GM12875 (cell line): ENCODE measurements at regions not wholly inside any gene's neighbourhood (a gene's known extent, or its start where the extent isn't known, plus 50 kb on each side); places are given as distances from the start of the nearest gene placed in this dataset.

Experiments used
- H3K4me3 ChIP-seq: one replicate; pipeline ENCODE4 v1.5.1; 2011; ENCODE audit warnings: low read depth, low read length, control low read depth
- CTCF ChIP-seq: IDR thresholded peaks from 2 replicates; pipeline ENCODE4 v1.5.1; 2011; ENCODE audit warnings: low read depth, mild to moderate bottlenecking, control low read depth, inconsistent platforms, low read length, moderate library complexity, borderline replicate concordance; ENCODE audit not compliant: insufficient read depth

DNA sequence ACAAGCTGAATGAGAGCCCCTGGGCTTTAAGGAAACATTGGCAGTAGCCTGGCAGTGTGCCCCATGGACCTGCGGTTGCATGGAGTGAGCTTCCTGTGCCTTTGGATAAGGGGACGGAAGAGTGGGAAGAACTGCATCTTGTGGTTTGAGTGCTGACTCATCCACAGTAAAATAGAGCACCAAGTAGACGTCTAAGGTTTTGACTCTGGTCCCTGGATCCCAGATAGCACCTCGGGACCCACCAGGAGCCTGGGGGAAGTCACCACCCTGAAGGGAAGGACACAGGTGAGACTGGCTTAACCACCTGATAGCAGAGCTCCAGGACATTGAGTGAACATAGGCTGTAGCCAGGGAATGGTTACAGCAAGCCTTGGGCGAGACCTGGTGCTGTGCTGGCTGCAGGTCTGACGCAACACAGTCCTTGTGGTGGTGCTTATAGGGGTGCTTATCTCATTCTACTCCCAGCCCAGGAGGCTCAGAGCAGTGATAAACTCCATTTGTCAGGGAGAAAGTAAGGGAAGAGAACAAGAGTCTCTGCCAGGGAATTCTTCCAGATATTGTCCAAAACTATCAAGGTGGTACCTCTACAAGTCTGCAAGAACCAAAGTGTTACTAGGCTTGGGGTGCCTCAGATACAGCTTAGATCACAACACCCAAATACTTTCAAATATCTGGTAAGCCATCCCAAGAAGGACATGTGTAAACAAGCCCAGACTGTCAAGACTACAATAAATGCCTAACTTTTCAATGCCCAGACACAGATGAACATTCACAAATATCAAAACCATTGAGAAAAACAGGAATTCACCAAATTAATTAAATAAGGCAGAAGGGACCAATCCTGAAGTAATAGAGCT, 123.6 kb upstream of the TET2 start:
- no peak overlapping the region for H3K4me3 ChIP-seq
- no peak for TF ChIP-seq CTCF

DNA sequence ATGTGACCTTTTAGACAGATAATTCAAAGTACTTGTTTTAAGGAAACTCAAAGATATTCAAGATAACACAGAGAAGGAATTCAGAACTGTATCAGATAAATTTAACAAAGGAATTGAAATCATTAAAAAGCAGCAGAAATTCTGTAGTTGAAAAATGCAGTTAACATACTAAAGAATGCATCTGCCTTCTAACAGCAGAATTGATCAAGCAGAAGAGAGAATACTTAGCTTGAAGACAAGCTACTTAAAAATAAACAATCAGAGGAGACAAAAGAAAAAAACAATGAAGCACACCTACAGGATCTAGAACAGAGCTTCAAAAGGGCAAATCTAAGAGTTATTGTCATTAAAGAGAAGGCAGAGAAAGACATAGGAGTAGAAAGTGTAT, 123.0 kb upstream of the TET2 start:
- TF ChIP-seq CTCF, result no peak
- H3K4me3 ChIP-seq, result no peak overlapping the region

DNA sequence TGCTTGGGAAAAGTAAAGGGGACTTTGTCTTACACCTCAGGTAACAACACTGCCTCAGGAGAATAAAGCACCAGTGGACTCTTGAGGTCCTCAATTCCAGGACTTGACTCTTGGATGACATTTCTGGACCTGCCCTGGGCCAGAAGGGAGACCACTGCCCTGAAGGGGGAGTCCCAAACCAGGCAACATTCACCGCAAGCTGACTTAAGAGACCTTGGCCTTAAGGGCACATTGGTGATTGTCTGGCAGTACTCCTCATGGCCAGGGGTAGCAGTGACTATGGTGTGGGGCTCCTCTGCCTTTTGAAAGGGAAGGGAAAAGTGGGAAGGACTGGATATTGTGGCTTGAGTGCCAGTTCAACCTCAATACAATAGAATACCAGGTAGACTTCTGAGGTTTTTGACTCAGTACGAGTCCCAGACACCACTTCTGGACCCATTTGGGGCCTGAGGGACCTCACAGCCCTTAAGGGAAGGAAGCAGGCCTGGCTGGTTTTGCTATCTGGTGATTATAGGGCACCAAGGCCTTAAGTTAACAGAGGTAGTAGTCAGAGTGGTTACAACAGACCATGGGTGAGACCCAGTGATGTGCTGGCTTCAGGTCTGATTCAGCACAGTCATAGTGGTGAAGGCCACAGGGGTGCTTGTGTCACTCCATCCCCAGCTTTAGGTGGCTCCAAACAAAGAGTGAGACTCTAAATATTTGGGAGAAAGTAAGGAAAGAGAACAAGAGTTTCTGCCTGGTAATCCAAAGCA, 121.2 kb upstream of the TET2 start:
- H3K4me3 ChIP-seq, result no peak overlapping the region
- TF ChIP-seq CTCF, result no peak

DNA sequence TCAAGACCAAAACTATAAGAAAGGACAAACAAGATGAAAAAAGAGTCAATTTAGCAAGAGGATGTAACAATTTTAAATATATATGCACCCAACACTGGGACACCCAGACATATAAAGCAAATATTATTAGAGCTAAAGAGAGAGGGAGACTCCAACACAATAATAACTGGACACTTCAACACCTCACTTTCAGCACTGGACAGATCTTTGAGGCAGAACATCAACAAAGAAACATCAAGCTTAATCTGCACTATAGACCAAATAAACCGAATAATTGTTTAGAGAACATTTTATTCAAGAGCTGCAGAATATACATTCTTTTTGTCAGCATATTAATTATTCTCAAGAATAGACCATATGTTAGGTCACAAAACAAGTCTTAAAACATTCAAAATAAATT, 109.7 kb upstream of the TET2 start:
- no peak overlapping the region for H3K4me3 ChIP-seq
- no peak for TF ChIP-seq CTCF

DNA sequence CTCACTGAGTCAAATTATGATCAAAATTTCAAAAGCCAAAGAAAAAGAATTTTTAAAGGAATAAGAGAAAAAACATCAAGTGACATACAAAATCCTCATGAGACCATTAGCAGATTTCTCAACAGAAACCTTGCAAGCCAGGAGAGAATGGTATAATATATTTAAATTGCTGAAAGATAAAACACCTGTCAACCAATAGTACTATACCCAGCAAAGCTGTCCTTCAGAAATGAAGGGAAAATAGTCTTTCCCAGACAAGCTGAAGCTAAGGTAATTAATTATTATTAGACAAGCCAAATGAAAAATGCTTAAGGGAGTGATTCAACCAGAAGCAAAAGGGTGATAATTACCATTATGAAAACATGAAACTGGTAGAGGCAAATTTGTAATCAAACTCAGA, 104.2 kb upstream of the TET2 start:
- TF ChIP-seq CTCF, result no peak
- no peak overlapping the region for H3K4me3 ChIP-seq

- no peak for TF ChIP-seq CTCF
- H3K4me3 ChIP-seq, result no peak overlapping the region
Observed at GRCh38 chr4:105050896-105051295, 95.8 kb upstream of the TET2 start.
